ENCODE measurements at regions not wholly inside any gene's neighbourhood (a gene's known extent, or its start where the extent isn't known, plus 50 kb on each side); places are given as distances from the start of the nearest gene placed in this dataset.
A peak's percentile ranks its signal among the peaks of the same experiment; 100 is the strongest.
"Not testable (repeated sequence)": the region's sequence is repeated elsewhere in the genome, so short reads cannot be mapped to it uniquely, and the experiment has no call there.

DNA sequence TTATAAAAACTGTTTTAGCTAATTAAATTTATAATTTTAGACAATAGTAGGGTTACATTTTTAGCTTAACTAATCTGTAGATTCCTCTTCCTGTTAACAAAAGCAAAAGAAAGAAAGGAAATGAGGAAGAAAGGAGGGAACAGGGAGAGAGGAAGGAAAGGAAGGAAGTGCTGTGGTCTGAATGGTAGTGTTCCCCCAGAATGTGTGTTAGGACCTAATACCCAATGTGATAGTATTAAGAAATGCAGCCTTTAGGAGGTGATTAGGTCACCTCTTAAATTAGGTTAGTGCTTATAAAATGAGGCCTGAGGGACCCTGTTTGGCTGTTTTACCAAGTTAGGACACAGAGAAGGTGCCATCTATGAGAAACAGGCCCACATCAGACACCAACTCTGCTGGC lies 136.9 kb upstream of the SAMSN1 start:
- DNase-seq (ENCODE audit: low spot score): no peak

GRCh38 chr21:14678973-14679574 lies 133.0 kb upstream of the SAMSN1 start:
- DNase-seq (ENCODE audit: low spot score): no peak

DNA sequence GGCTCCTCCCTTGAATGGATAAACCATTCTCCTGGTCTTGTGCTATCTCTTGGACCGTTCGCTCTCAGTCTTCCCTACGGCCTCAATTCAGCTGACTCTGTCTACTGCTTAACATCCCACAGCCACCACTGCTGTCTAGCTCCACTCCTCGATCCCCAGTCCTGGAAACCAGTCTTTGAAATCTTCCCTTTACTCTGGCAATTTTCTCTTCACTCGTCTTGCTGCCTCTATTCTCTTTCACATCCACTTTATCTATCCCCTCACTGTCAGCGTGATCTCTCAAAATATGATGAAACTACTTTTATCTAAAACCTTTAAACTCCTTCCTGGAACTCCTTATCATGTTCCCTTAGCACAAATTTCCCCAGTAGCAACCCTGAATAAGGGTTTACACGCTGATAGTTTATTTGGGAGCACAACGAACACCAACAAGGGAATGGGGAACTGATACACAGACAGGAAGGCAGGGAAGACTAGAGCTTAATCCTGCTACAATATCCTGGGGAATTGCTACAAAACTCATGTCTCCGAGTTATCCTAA lies 131.6 kb upstream of the SAMSN1 start:
- DNase-seq (ENCODE audit: low spot score): no peak

DNA sequence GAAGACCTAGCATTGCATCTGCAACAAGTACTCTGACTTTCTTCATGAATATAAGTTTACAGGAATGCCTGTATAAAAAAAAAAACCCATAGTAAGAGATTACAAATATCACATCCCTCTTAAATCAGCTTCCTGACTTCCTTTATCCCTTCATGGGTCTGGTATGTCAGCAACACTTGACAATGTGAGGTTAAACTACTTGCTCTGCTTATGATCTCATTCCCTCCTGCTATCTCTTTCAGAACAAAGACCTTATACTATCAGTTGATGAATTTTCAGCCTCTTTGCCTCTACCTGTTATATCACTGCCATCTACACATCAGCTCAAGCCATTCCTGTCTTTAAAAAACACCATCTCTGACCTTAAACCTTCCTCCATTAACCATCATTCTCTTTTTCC lies 130.9 kb upstream of the SAMSN1 start:
- no peak for DNase-seq (ENCODE audit: low spot score)

DNA sequence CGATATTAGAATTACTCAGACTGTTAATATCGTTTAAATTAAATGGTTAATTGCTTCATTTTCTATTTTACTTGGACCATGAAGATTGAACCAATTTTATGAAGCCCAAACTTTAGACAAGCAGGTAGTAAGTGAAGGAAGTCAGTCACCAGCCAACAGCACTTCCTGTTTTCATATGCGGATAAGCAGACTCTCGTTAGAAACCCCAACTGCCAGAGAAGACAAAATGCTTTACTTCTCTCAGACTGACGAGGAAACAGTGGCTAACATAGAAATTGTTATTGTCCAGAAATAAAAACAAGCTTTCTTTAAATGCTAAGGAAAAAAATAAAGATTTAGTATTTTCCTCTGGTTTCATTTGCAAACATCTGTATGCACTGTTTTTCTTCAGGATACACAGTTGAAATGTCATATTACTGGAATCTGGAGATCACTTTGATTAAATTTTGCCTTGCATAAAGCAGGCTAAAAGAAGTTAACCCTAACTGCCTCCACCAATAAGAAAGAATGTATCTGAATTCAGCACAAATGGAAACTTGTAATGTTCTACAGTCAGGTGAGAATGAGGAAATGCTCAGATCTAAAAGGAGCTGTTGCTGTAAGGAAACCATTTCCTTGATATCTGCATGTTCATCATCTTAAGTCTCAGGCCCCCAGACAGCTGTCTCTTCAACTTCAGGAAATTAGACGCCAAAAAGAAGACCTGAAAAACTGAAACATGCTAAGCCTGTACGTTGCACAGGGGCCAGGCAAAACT lies 129.8 kb upstream of the SAMSN1 start:
- DNase-seq (ENCODE audit: low spot score): peak; percentile 40

DNA sequence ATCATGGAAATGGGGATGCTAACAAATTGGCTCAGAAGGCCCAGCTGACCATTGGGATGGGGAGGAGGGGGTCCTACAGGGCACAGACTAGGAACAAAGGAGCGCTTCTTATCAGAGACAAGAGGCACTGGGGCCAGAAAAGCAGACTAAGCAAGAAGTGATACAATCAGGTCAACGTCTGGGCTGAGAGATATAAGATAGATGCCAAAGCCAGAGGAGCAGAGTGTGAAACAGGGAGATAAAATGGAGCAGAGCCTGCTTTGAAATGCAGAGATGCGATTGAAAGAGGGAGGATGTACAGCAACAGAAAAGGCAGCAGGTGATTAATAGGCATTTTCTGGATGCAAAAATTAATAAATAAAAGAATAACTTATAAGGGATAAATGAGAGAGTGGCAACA lies 127.5 kb upstream of the SAMSN1 start:
- DNase-seq (ENCODE audit: low spot score): no peak

- no peak for DNase-seq (ENCODE audit: low spot score)
Observed at GRCh38 chr21:14672466-14672865, 126.4 kb upstream of the SAMSN1 start.

DNA sequence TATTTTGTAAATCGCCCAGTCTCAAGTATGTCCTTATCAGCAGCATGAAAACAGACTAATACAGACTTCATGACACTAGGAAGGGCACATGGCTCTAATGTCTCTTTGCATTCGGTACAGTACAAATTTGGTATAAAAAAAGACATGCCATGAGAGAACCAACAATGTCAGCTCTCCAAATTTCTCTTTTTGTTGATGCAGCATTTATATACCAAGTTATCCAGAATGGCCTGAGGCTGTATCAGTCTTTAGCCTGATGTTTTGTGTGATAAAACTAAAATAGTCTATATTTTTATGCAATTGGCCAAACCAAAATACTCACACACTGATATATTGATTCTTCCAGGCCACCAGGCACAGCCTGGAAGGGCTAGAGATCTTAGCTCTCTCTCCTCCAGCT lies 124.3 kb upstream of the SAMSN1 start:
- DNase-seq (ENCODE audit: low spot score): no peak

- not testable (repeated sequence) for DNase-seq (ENCODE audit: low spot score)
Observed at GRCh38 chr21:14669092-14669491, 123.0 kb upstream of the SAMSN1 start.

GRCh38 chr21:14657241-14658008 lies 111.3 kb upstream of the SAMSN1 start:
- DNase-seq (ENCODE audit: low spot score): no peak

- no peak for DNase-seq (ENCODE audit: low spot score)
Observed at GRCh38 chr21:14646893-14647292, 100.8 kb upstream of the SAMSN1 start.

DNA sequence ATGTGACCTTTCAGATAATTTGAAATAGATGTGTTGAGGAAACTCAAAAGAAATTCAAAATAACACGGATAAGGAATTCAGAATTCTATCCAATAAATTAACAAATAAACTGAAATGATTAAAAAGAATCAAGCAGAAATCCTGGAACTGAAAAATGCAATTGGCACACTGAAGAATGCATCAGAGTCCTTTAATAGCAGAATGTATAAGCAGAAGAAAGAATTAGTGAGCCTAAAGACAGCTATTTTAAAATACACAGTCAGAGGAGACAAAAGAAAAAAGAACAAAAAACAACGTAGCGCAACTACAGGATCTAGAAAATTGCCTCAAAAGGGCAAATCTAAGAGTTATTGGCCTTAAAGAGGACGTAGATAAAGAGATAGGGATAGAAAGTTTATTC lies 99.6 kb upstream of the SAMSN1 start:
- no peak for DNase-seq (ENCODE audit: low spot score)

DNA sequence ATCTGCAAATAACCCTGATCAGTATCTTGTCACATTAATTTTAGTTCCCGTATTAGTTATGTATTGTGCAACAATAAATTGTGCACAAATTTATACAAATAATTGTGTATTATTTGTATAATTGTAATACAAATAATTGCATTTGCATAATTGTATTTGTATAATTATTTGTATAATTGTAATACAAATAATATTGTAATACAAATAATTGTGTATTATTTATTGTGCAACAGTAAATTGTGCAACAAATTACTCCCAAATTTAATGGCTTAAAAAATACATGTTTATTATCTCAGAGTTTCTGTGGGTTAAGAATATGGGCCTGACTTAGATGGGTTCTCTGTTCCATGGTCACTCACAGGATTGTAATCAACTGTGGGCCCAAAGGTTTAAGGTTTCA lies 86.2 kb upstream of the SAMSN1 start:
- DNase-seq (ENCODE audit: low spot score): no peak

- no peak for DNase-seq (ENCODE audit: low spot score)
Observed at GRCh38 chr21:14630556-14631069, 84.5 kb upstream of the SAMSN1 start.

DNA sequence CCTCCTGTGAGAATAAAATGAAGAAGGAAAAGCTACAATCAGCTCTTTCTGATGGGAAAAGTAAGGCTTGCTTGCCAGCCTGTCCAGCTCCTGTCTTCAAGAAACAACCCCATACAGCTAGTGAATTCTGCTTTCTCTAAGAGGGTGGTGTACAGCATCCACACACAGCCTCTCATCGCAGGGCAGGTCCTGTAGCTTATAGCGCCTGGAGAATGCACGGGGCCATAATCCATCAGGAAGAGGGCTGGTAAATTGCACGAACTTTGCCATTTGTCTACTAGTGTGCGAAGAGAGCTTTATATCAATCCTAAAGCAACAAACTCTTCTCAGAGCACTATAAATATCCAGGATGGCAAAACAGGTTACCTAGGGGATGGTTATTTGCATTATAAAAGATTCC lies 83.3 kb upstream of the SAMSN1 start:
- no peak for DNase-seq (ENCODE audit: low spot score)

DNA sequence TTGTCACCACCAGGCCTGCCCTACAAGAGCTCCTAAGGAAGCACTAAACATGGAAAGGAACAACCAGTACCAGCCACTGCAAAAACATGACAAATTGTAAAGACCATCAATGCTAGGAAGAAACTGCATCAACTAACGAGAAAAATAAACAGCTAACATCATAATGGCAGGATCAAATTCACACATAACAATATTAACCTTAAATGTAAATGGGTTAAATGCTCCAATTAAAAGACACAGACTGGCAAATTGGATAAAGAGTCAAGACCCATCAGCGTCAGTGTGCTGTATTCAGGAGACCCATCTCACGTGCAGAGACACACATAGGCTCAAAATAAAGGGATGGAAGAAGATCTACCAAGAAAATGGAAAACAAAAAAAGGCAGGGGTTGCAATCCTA lies 77.0 kb upstream of the SAMSN1 start:
- not testable (repeated sequence) for DNase-seq (ENCODE audit: low spot score)

- DNase-seq (ENCODE audit: low spot score): no peak
Observed at GRCh38 chr21:14620152-14620551, 74.0 kb upstream of the SAMSN1 start.

- no peak for DNase-seq (ENCODE audit: low spot score)
Observed at GRCh38 chr21:14617871-14618270, 71.8 kb upstream of the SAMSN1 start.

- no peak for DNase-seq (ENCODE audit: low spot score)
Observed at GRCh38 chr21:14617040-14617393, 70.9 kb upstream of the SAMSN1 start.

- no peak for DNase-seq (ENCODE audit: low spot score)
Observed at GRCh38 chr21:14616380-14617039, 70.4 kb upstream of the SAMSN1 start.

DNA sequence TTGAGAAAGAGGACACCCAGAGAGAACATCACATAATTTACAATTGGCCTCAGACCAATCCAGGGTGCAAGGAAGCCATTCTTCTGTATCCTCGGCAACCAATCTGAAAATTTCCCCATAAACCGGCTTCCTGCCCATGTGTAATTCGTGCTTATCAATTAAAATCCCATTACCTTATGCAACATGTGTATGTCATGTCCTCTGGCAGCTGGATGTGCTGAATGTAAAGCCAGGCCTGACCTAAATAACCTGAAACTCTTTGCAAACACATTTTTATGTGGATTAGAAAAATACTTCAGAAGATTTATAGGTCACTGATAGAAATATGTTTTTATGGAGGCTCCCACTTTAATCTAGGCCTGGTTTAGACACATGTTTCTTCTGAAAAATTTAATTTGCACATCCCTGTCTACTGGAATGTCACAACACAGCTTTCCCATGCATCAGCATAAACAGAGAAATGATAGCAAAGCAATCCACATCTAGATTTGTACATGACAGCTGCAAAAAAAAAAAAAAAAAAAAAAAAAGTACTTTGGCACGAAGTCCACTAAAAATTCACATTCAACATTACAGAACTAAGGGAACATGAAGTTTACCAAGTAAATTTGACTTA lies 69.4 kb upstream of the SAMSN1 start:
- DNase-seq (ENCODE audit: low spot score): no peak

- no peak for DNase-seq (ENCODE audit: low spot score)
Observed at GRCh38 chr21:14614287-14614686, 68.2 kb upstream of the SAMSN1 start.
